ENCODE measurements at regions not wholly inside any gene's neighbourhood (a gene's known extent, or its start where the extent isn't known, plus 50 kb on each side); places are given as distances from the start of the nearest gene placed in this dataset.

DNA sequence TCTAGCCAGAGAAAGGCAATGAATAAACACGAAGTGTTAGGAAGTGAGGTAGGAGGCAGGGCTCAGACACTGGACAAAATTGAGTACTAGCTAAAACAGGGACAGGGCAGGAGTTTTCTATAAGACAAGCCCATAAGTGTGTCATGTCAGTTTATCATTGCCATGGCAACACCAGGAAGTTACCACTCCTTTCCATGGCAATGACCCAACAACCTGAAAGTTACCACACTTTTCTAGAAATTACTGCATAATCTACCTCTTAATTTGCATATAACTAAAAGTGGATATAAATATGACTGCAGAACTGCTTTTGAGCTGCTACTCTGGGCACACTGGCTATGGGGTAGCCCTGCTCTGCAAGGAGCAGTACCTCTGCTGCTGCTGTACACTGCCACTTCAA is 442.5 kb upstream of the COX7C start:
- Mint-ChIP-seq H3K4me1 (ENCODE audit: low read depth) (no peaks in the 10 kb centered on the region), H3K27me3 (no peaks in the 10 kb centered on the region)
- no peak for DNase-seq (ENCODE audit: low spot score, unreplicated experiment)

DNA sequence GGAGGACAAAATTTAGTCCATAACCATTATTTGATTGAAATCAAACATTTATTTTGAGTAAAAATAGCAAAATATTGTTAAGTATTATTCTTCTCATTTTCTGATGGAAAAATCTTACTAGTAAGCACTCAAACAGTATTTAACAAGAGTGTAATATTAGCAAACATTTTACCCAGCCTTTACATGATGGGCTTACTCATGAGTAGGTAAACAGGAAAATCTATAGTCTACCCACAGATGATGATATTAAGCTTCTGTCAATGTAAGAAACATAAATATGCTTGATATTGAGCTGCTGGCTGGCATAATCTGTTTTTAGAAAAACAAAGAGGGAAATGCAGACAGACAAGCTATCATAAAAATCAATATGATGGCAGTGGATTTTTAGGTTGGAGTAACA is 418.5 kb upstream of the COX7C start:
- Mint-ChIP-seq H3K27me3 (no peaks in the 10 kb centered on the region), H3K9me3 (ENCODE audit: low read depth) (no peaks in the 10 kb centered on the region), H3K4me1 (ENCODE audit: low read depth) (peaks cover 2% of the 10 kb centered on the region), H3K4me3 (ENCODE audit: low read depth) (no peak overlapping the region), H3K36me3 (ENCODE audit: insufficient read depth) (no peaks in the 10 kb centered on the region), H3K27ac (no peak overlapping the region)
- TF ChIP-seq, protein P1, sequence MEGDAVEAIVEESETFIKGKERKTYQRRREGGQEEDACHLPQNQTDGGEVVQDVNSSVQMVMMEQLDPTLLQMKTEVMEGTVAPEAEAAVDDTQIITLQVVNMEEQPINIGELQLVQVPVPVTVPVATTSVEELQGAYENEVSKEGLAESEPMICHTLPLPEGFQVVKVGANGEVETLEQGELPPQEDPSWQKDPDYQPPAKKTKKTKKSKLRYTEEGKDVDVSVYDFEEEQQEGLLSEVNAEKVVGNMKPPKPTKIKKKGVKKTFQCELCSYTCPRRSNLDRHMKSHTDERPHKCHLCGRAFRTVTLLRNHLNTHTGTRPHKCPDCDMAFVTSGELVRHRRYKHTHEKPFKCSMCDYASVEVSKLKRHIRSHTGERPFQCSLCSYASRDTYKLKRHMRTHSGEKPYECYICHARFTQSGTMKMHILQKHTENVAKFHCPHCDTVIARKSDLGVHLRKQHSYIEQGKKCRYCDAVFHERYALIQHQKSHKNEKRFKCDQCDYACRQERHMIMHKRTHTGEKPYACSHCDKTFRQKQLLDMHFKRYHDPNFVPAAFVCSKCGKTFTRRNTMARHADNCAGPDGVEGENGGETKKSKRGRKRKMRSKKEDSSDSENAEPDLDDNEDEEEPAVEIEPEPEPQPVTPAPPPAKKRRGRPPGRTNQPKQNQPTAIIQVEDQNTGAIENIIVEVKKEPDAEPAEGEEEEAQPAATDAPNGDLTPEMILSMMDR (IDR thresholded peaks at IDR 0.05; ENCODE audit: unreplicated experiment) = no peak
- no peak for DNase-seq (ENCODE audit: low spot score, unreplicated experiment)

More for the DNA sequence above, 442.5 kb upstream of the COX7C start:
- TF ChIP-seq, protein P1 (IDR thresholded peaks at IDR 0.05; ENCODE audit: unreplicated experiment) = no peak
- Mint-ChIP-seq H3K4me3 (ENCODE audit: low read depth) (no peak overlapping the region), H3K27ac (no peak overlapping the region), H3K36me3 (ENCODE audit: insufficient read depth) (no peaks in the 10 kb centered on the region), H3K9me3 (ENCODE audit: low read depth) (no peaks in the 10 kb centered on the region)

DNA sequence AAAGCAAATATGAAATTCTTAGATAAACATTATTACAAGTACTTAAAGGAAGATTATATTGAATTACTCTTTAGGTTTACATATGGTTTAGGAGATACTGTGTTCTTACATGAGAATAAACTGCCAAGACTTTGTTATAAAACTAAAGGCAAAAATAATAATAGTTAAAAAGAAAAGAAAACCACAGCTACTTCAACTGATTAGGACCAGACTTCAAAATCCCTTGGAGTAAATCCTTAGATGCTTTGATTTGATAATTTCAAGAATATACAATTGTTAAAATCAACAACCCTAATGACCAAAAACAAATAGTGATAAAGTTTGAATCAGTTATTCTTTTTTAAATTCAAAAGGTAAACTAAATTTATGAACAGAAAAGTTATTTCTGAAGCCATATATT is 389.6 kb upstream of the COX7C start:
- no peak overlapping the region for H3K27ac Mint-ChIP-seq
- no peaks in the 10 kb centered on the region for H3K36me3 Mint-ChIP-seq (ENCODE audit: insufficient read depth)
- no peak for DNase-seq (ENCODE audit: low spot score, unreplicated experiment)
- peaks cover 6% of the 10 kb centered on the region for H3K9me3 Mint-ChIP-seq (ENCODE audit: low read depth)
- H3K4me3 Mint-ChIP-seq (ENCODE audit: low read depth) = no peak overlapping the region
- no peaks in the 10 kb centered on the region for H3K27me3 Mint-ChIP-seq
- TF ChIP-seq, protein P1 (IDR thresholded peaks at IDR 0.05; ENCODE audit: unreplicated experiment) = no peak
- no peaks in the 10 kb centered on the region for H3K4me1 Mint-ChIP-seq (ENCODE audit: low read depth)

DNA sequence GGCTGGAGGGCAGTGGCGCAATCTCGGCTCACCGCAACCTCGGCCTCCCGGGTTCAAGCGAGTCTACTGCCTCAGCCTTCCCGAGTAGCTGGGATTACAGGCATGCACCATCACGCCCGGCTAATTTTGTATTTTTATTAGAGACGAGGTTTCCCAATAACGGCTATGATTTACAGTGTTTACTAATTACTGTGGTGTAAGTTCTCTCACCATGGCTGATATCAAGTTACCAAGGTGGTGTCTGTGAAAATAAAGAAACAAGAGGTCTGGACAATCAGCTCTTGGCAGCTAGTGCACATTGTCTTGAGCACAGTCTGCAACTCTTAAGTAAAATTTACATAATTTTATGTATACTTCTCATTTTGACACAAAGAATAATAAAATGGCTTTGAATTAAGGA is 385.5 kb upstream of the COX7C start:
- DNase-seq (ENCODE audit: low spot score, unreplicated experiment) = no peak
- no peaks in the 10 kb centered on the region for H3K4me1 Mint-ChIP-seq (ENCODE audit: low read depth)
- H3K36me3 Mint-ChIP-seq (ENCODE audit: insufficient read depth) = no peaks in the 10 kb centered on the region
- H3K27me3 Mint-ChIP-seq = no peaks in the 10 kb centered on the region
- TF ChIP-seq, protein P1 (IDR thresholded peaks at IDR 0.05; ENCODE audit: unreplicated experiment) = no peak
- H3K27ac Mint-ChIP-seq = no peak overlapping the region
- no peak overlapping the region for H3K4me3 Mint-ChIP-seq (ENCODE audit: low read depth)
- no peaks in the 10 kb centered on the region for H3K9me3 Mint-ChIP-seq (ENCODE audit: low read depth)

GRCh38 chr5:86244153-86244552 is 373.6 kb upstream of the COX7C start:
- Mint-ChIP-seq H3K36me3 (ENCODE audit: insufficient read depth) (no peaks in the 10 kb centered on the region), H3K27ac (no peak overlapping the region), H3K4me1 (ENCODE audit: low read depth) (no peaks in the 10 kb centered on the region), H3K4me3 (ENCODE audit: low read depth) (no peak overlapping the region), H3K9me3 (ENCODE audit: low read depth) (peaks cover 2% of the 10 kb centered on the region), H3K27me3 (no peaks in the 10 kb centered on the region)
- TF ChIP-seq, protein P1 (IDR thresholded peaks at IDR 0.05; ENCODE audit: unreplicated experiment) = no peak
- DNase-seq (ENCODE audit: low spot score, unreplicated experiment) = no peak

Measured in progenitor cell of endocrine pancreas (in vitro differentiated cells).